Pancreas (tissue), 10 donors: ENCODE measurements at regions not wholly inside any gene's neighbourhood (a gene's known extent, or its start where the extent isn't known, plus 50 kb on each side); places are given as distances from the start of the nearest gene placed in this dataset.
A peak's percentile ranks its signal among the peaks of the same experiment; 100 is the strongest.
"Not testable (repeated sequence)": the region's sequence is repeated elsewhere in the genome, so short reads cannot be mapped to it uniquely, and the experiment has no call there.

Experiments
- ATAC-seq, 4 donors: fragments of 200-7000 bp; cut with Tn5 transposase; one replicate each; pipeline versions ENCODE4 v1.8.0 to v1.9.1; 2020; ENCODE audit warnings: mild to moderate bottlenecking in 4 of 4, moderate library complexity in 4 of 4
- DNase-seq, 6 donors: peaks; one replicate each; pipeline ENCODE4 v3.0.0-alpha.2; 2020
- FAIRE-seq: peaks from 2 replicates; lab custom pipeline; 2012; peaks lifted over from hg19 to GRCh38; lab: Jason Lieb, UNC
- H3K27ac ChIP-seq, 4 donors: fragments of 200-600 bp; sonication (generic); 1 replicate in 3 of 4; 2 replicates in 1 of 4; pipeline versions ENCODE4 v1.5.0 to v1.8.0; 2020
- H3K27me3 ChIP-seq, 4 donors: fragments of 200-600 bp; one replicate each; pipeline ENCODE4 v1.8.0; 2021
- H3K36me3 ChIP-seq, 3 donors: fragments of 200-600 bp; sonication (generic) in 1 of 3; one replicate each; pipeline versions ENCODE4 v1.5.0 to v1.8.0; 2020 to 2021
- H3K4me1 ChIP-seq, 3 donors: fragments of 200-600 bp; one replicate each; pipeline ENCODE4 v1.8.0; 2021
- H3K4me3 ChIP-seq, 4 donors: fragments of 200-600 bp; sonication (generic) in 2 of 4; one replicate each; pipeline versions ENCODE4 v1.5.0 to v1.8.0; 2020 to 2021
- H3K9me3 ChIP-seq, 4 donors: fragments of 200-600 bp; one replicate each; pipeline ENCODE4 v1.8.0; 2021
- WGBS, 2 donors: extraction: QIAGEN DNeasy Blood & Tissue Kit; methylation state at CpG; one replicate each; pipeline ENCODE4 v1.1.7; 2013; 5-methylcytosine and 5-hydroxymethylcytosine counted together
- intact Hi-C, 3 donors: fragments of 100-400 bp; cut with DNase I; formaldehyde crosslinking; loops; one replicate each; pipeline versions ENCODE4 v1.11.1 to v1.14.2; 2022
- donor health status: healthy with polysubstance abuse.
- donor health status: DM: no; HTN: no; CAD: no; lungs with moderate emphysema.
- donor health status: DM: no; HTN: no; CAD: no.
- donor health status: control.
- donor health status: control.
- donor health status: Bipolar disorder and iron deficiency.
- donor health status: DM: yes; HTN: yes; CAD: no.
- donor health status: DM: no; HTN: no; CAD: no.
- donor health status: DM: no; HTN: no; CAD: no.
- donor health status: DM: yes; HTN: yes; CAD: no.

GRCh38 chr2:91498065-91498449 is 2806.6 kb downstream of the RPIA start:
- H3K9me3 ChIP-seq, DNase-seq, ATAC-seq, H3K27me3 ChIP-seq, H3K4me3 ChIP-seq, H3K27ac ChIP-seq, H3K4me1 ChIP-seq, H3K36me3 ChIP-seq, FAIRE-seq, intact Hi-C loops: not testable (repeated sequence)

GRCh38 chr2:91498513-91499250 is 2807.2 kb downstream of the RPIA start:
- H3K9me3 ChIP-seq, H3K4me1 ChIP-seq, FAIRE-seq, H3K36me3 ChIP-seq, ATAC-seq, H3K27ac ChIP-seq, H3K27me3 ChIP-seq, H3K4me3 ChIP-seq, intact Hi-C loops: not testable (repeated sequence)
- DNase-seq = peak in 4 of 6 donors; percentile 32 to 96 (median 63)
- whole genome bisulfite sequencing, 2 donors = 64 to 70% methylated on average over 2 of the region's 2 CpGs

GRCh38 chr2:91499431-91500050 is 2808.1 kb downstream of the RPIA start:
- WGBS, 2 donors = 33 to 40% methylated on average over 5 of the region's 5 CpGs
- H3K9me3 ChIP-seq, H3K27me3 ChIP-seq, ATAC-seq, H3K36me3 ChIP-seq, intact Hi-C loops, H3K4me3 ChIP-seq, H3K27ac ChIP-seq, H3K4me1 ChIP-seq, FAIRE-seq: not testable (repeated sequence)
- DNase-seq = peak in 2 of 6 donors; percentile 58 to 89

- intact Hi-C loops, H3K27ac ChIP-seq, ATAC-seq, FAIRE-seq, H3K36me3 ChIP-seq, H3K9me3 ChIP-seq, H3K4me1 ChIP-seq, H3K27me3 ChIP-seq, H3K4me3 ChIP-seq: not testable (repeated sequence)
- peak in 3 of 6 donors; percentile 33 to 86 (median 55) for DNase-seq
- 80 to 84% methylated on average over 5 to 6 of the region's 6 CpGs for WGBS, 2 donors
Measured at GRCh38 chr2:91500246-91500977, 2808.9 kb downstream of the RPIA start.

GRCh38 chr2:91500978-91501310 is 2809.5 kb downstream of the RPIA start:
- not testable (repeated sequence) for FAIRE-seq

GRCh38 chr2:91501481-91502080 is 2810.1 kb downstream of the RPIA start:
- FAIRE-seq, ATAC-seq, H3K27ac ChIP-seq, H3K9me3 ChIP-seq, intact Hi-C loops, H3K36me3 ChIP-seq, H3K27me3 ChIP-seq, H3K4me3 ChIP-seq, H3K4me1 ChIP-seq: not testable (repeated sequence)
- DNase-seq = peak in 1 of 6 donors; percentile 40
- 87% methylated on average over 12 to 14 of the region's 17 CpGs for WGBS, 2 donors

More at GRCh38 chr2:91500978-91501310, 2809.5 kb downstream of the RPIA start:
- intact Hi-C loops, H3K4me1 ChIP-seq, H3K27ac ChIP-seq, ATAC-seq, H3K27me3 ChIP-seq, H3K4me3 ChIP-seq, H3K9me3 ChIP-seq, H3K36me3 ChIP-seq, DNase-seq: not testable (repeated sequence)
- WGBS, 2 donors = 76 to 84% methylated on average over 5 of the region's 5 CpGs

GRCh38 chr2:91503572-91503958 is 2812.1 kb downstream of the RPIA start:
- FAIRE-seq, H3K36me3 ChIP-seq, intact Hi-C loops, DNase-seq, ATAC-seq, H3K27ac ChIP-seq, H3K9me3 ChIP-seq, H3K4me1 ChIP-seq, H3K4me3 ChIP-seq, H3K27me3 ChIP-seq: not testable (repeated sequence)
- WGBS, 2 donors = 56 to 66% methylated on average over 6 to 7 of the region's 8 CpGs

- H3K4me3 ChIP-seq, H3K36me3 ChIP-seq, H3K4me1 ChIP-seq, ATAC-seq, FAIRE-seq, H3K9me3 ChIP-seq, intact Hi-C loops, H3K27me3 ChIP-seq, H3K27ac ChIP-seq: not testable (repeated sequence)
- WGBS, 2 donors = 79 to 87% methylated on average over 11 to 12 of the region's 13 CpGs
- peak in 2 of 6 donors; percentile 53 to 86 for DNase-seq
Measured at GRCh38 chr2:91503959-91504741, 2812.7 kb downstream of the RPIA start.

GRCh38 chr2:91508816-91509215 is 2817.3 kb downstream of the RPIA start:
- H3K9me3 ChIP-seq, H3K27ac ChIP-seq, ATAC-seq, intact Hi-C loops, H3K36me3 ChIP-seq, H3K4me3 ChIP-seq, H3K27me3 ChIP-seq, FAIRE-seq, H3K4me1 ChIP-seq: not testable (repeated sequence)
- peak in 1 of 6 donors; percentile 71 for DNase-seq
- 66 to 67% methylated on average over 1 to 4 of the region's 4 CpGs for WGBS, 2 donors

GRCh38 chr2:91509276-91509675 is 2817.8 kb downstream of the RPIA start:
- intact Hi-C loops, ATAC-seq, H3K27me3 ChIP-seq, H3K36me3 ChIP-seq, H3K4me1 ChIP-seq, H3K9me3 ChIP-seq, H3K27ac ChIP-seq, H3K4me3 ChIP-seq, FAIRE-seq: not testable (repeated sequence)
- WGBS, 2 donors = 52% methylated on average over 3 of the region's 4 CpGs
- DNase-seq = peak in 2 of 6 donors; percentile 31 to 73

- H3K36me3 ChIP-seq, FAIRE-seq, ATAC-seq, H3K27ac ChIP-seq, intact Hi-C loops, H3K27me3 ChIP-seq, H3K4me3 ChIP-seq, H3K9me3 ChIP-seq, H3K4me1 ChIP-seq: not testable (repeated sequence)
- WGBS, 2 donors = 70 to 80% methylated on average over 1 to 2 of the region's 2 CpGs
- DNase-seq = peak in 2 of 6 donors; percentile 43 to 45
Measured at GRCh38 chr2:91511166-91511565, 2819.7 kb downstream of the RPIA start.
